ENCODE measurements at regions not wholly inside any gene's neighbourhood (a gene's known extent, or its start where the extent isn't known, plus 50 kb on each side); places are given as distances from the start of the nearest gene placed in this dataset.

- BruUV-seq (replicated peaks), result no TSS peak
- ATAC-seq (no peak), DNase-seq (ENCODE audit: low read depth, low spot score) (no peak)
- no peak overlapping the region for H3K4me2 ChIP-seq (ENCODE audit: low read length)
- ChIA-PET CTCF (no interaction called here), POLR2A (no interaction called here), RAD21 (ENCODE audit: low non-redundant PET in 1 of 2, low total read pairs in 2 of 2, uncharacterized antibody in 2 of 2, unreplicated experiment in 2 of 2) (no interaction called here)
- intact Hi-C loops (cut with micrococcal nuclease), result no loop called here
- H3K9ac ChIP-seq (ENCODE audit: low read length), result no peak overlapping the region
- H2AFZ ChIP-seq (ENCODE audit: low read depth, low read length, poor library complexity, severe bottlenecking), result no peak overlapping the region
- no peaks in the 10 kb centered on the region for H3K9me2 ChIP-seq (ENCODE audit: insufficient read depth)
- H3K4me3 ChIP-seq (replicated peaks in 1 of 2; ENCODE audit: low read depth in 1 of 2, low read length in 2 of 2), result no peak overlapping the region
- H3K4me1 ChIP-seq (ENCODE audit: control insufficient read depth in 1 of 2, insufficient read depth in 2 of 2, low read length in 2 of 2), result no peaks in the 10 kb centered on the region
- no peaks in the 10 kb centered on the region for H3K79me2 ChIP-seq (ENCODE audit: insufficient read depth, low read length)
- no peaks in the 10 kb centered on the region for H4K20me1 ChIP-seq (ENCODE audit: insufficient read depth)
- H3K27ac ChIP-seq (ENCODE audit: low read depth, low read length), result no peak overlapping the region
- H3K36me3 ChIP-seq (ENCODE audit: control insufficient read depth in 1 of 2, insufficient read depth in 2 of 2, low read length in 2 of 2), result no peaks in the 10 kb centered on the region
- H3K9me3 ChIP-seq (ENCODE audit: control insufficient read depth in 1 of 2, insufficient read depth in 1 of 2, low read depth in 1 of 2, low read length in 2 of 2), result no peaks in the 10 kb centered on the region
- TF ChIP-seq ZNF274 (IDR thresholded peaks at IDR 0.05; ENCODE audit: low read depth, low read length), result no peak
- TF ChIP-seq CEBPB (IDR thresholded peaks at IDR 0.05; ENCODE audit: low read depth), result no peak
- TF ChIP-seq EZH2phosphoT487 (IDR thresholded peaks at IDR 0.05; ENCODE audit: borderline replicate concordance), result no peak
- no peak for TF ChIP-seq TCF7L2 (IDR thresholded peaks at IDR 0.05; ENCODE audit: borderline replicate concordance, extremely low read depth, insufficient read depth, insufficient read length)
- TF ChIP-seq ELF1 (IDR thresholded peaks at IDR 0.05; ENCODE audit: borderline replicate concordance, low read depth), result no peak
- TF ChIP-seq ZFX (IDR thresholded peaks at IDR 0.05), result no peak
- TF ChIP-seq MAX (IDR thresholded peaks at IDR 0.05), result no peak
- TF ChIP-seq POLR2AphosphoS5 (IDR thresholded peaks at IDR 0.05; ENCODE audit: low read depth, low read length), result no peak
- TF ChIP-seq SIN3A (IDR thresholded peaks at IDR 0.05; ENCODE audit: low read depth), result no peak
- TF ChIP-seq EZH2 (IDR thresholded peaks at IDR 0.05), result no peak
- TF ChIP-seq SP1 (IDR thresholded peaks at IDR 0.05; ENCODE audit: low read depth), result no peak
- no peak for TF ChIP-seq POLR2A (IDR thresholded peaks at IDR 0.05; ENCODE audit: borderline replicate concordance, extremely low read depth, insufficient read depth, insufficient read length)
- TF ChIP-seq REST (IDR thresholded peaks at IDR 0.05; ENCODE audit: low read depth), result no peak
- no peak for TF ChIP-seq CTCF (IDR thresholded peaks at IDR 0.05 in 2 of 3, conservative IDR thresholded peaks at IDR 0.05 in 1 of 3; ENCODE audit: borderline replicate concordance in 1 of 3, insufficient read depth in 1 of 3, low read depth in 2 of 3, low read length in 2 of 3)
- no peak for TF ChIP-seq JUND (IDR thresholded peaks at IDR 0.05)
- no peak for TF ChIP-seq RAD21 (IDR thresholded peaks at IDR 0.05; ENCODE audit: low read depth)
- no peak for TF ChIP-seq FOSL1 (IDR thresholded peaks at IDR 0.05; ENCODE audit: low read depth)
- TF ChIP-seq ZBTB33 (IDR thresholded peaks at IDR 0.05; ENCODE audit: extremely low read depth, insufficient replicate concordance, low read length), result no peak
- H3K27me3 ChIP-seq (ENCODE audit: insufficient read depth, low read length), result no peaks in the 10 kb centered on the region
These were observed 119.2 kb upstream of the CCDC68 start for GRCh38 chr18:55078303-55078932.

All from HCT116 (cell line).